GM23248 (cell line): ENCODE measurements at regions not wholly inside any gene's neighbourhood (a gene's known extent, or its start where the extent isn't known, plus 50 kb on each side); places are given as distances from the start of the nearest gene placed in this dataset.

ENCODE experiments used
- EZH2 ChIP-seq: fragments of 200-600 bp; sonication (generic); IDR thresholded peaks from 2 replicates; pipeline ENCODE4 v1.6.1; 2018; ENCODE audit warnings: antibody characterized with exemption, mild to moderate bottlenecking; ENCODE audit not compliant: insufficient read depth, poor library complexity, severe bottlenecking
- EZH2phosphoT487 ChIP-seq: fragments of 200-600 bp; sonication (generic); IDR thresholded peaks from 2 replicates; pipeline ENCODE4 v1.6.1; 2018; ENCODE audit warnings: antibody characterized with exemption, moderate library complexity, mild to moderate bottlenecking, low read depth; ENCODE audit not compliant: insufficient read depth

GRCh38 chr5:34553581-34553980 lies 102.5 kb upstream of the RAI14 start:
- no peak for TF ChIP-seq EZH2
- TF ChIP-seq EZH2phosphoT487: no peak
